ENCODE measurements at regions not wholly inside any gene's neighbourhood (a gene's known extent, or its start where the extent isn't known, plus 50 kb on each side); places are given as distances from the start of the nearest gene placed in this dataset.

DNA sequence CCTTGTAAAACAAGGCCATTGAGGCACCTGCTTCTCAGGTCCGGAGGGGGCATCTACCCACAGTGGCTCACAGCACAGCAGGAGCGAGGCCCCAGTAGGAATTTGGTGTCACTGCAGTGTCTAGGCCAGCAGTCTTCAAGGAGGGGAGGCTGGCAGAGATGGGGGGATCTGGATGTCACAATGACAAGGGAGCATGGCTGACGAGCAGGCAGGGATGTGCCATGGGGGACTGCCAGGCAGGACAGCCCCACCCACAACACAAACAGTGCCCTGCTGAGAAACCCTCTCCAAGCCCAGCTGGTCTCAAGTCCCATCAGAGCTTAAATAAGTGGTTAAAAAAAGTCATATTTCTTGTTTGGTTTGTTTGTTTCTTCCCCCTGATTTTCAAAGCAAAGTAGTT lies 121.0 kb upstream of the ZNF716 start:
- intact Hi-C loops (cut with micrococcal nuclease): no loop called here
- Histone ChIP-seq H3K9me3 (ENCODE audit: control extremely low read depth in 1 of 3, control insufficient read depth in 2 of 3, insufficient read depth in 1 of 3, low read length in 2 of 3) (peaks cover 0 to 40% (median 7%) of the 10 kb centered on the region in 3 donors), H3K27ac (ENCODE audit: low read length in 2 of 2) (no peak overlapping the region), H3K79me2 (ENCODE audit: control insufficient read depth, insufficient read depth, low read length) (no peaks in the 10 kb centered on the region), H3K36me3 (replicated peaks in 1 of 2; ENCODE audit: control extremely low read depth in 1 of 2, control insufficient read depth in 1 of 2, extremely low read depth in 1 of 2, insufficient read depth in 2 of 2, low read length in 1 of 2) (no peaks in the 10 kb centered on the region), H3K4me2 (replicated peaks; ENCODE audit: low read depth, low read length, poor library complexity, severe bottlenecking) (no peak overlapping the region), H3K4me1 (ENCODE audit: control insufficient read depth in 2 of 2, insufficient read depth in 2 of 2, low read length in 2 of 2) (no peaks in the 10 kb centered on the region), H3K4me3 (ENCODE audit: control extremely low read depth in 1 of 5, extremely low read depth in 1 of 5, insufficient read depth in 1 of 5, low read depth in 2 of 5, low read length in 4 of 5) (no peak overlapping the region), H2AFZ (ENCODE audit: insufficient read depth, low read depth, low read length, poor library complexity, severe bottlenecking) (no peak overlapping the region), H4K20me1 (ENCODE audit: control insufficient read depth, insufficient read depth, low read length, poor library complexity, severe bottlenecking) (no peaks in the 10 kb centered on the region), H3K9ac (ENCODE audit: low read length) (no peak overlapping the region), H3K27me3 (replicated peaks in 1 of 4; ENCODE audit: control extremely low read depth in 1 of 4, control insufficient read depth in 3 of 4, insufficient read depth in 4 of 4, low read length in 3 of 4) (no peaks in the 10 kb centered on the region)
- Mint-ChIP-seq H3K27me3 (no peaks in the 10 kb centered on the region), H3K4me3 (no peak overlapping the region), H3K4me1 (no peaks in the 10 kb centered on the region), H3K27ac (no peak overlapping the region), H3K9me3 (ENCODE audit: insufficient read depth) (peaks cover 12% of the 10 kb centered on the region)
- POLR2A ChIA-PET: no interaction called here
- TF ChIP-seq, protein P1, sequence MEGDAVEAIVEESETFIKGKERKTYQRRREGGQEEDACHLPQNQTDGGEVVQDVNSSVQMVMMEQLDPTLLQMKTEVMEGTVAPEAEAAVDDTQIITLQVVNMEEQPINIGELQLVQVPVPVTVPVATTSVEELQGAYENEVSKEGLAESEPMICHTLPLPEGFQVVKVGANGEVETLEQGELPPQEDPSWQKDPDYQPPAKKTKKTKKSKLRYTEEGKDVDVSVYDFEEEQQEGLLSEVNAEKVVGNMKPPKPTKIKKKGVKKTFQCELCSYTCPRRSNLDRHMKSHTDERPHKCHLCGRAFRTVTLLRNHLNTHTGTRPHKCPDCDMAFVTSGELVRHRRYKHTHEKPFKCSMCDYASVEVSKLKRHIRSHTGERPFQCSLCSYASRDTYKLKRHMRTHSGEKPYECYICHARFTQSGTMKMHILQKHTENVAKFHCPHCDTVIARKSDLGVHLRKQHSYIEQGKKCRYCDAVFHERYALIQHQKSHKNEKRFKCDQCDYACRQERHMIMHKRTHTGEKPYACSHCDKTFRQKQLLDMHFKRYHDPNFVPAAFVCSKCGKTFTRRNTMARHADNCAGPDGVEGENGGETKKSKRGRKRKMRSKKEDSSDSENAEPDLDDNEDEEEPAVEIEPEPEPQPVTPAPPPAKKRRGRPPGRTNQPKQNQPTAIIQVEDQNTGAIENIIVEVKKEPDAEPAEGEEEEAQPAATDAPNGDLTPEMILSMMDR (IDR thresholded peaks at IDR 0.05): no peak
- TF ChIP-seq EZH2 (IDR thresholded peaks at IDR 0.05; ENCODE audit: borderline replicate concordance, insufficient read depth, low read depth, low read length, poor library complexity, severe bottlenecking): no peak
- CTCF ChIA-PET: no interaction called here
- 80% methylated on average over 2 of the region's 3 CpGs for WGBS (ENCODE audit: insufficient coverage)
- ATAC-seq (ENCODE audit: low read depth) (no peak), DNase-seq (no peak)

DNA sequence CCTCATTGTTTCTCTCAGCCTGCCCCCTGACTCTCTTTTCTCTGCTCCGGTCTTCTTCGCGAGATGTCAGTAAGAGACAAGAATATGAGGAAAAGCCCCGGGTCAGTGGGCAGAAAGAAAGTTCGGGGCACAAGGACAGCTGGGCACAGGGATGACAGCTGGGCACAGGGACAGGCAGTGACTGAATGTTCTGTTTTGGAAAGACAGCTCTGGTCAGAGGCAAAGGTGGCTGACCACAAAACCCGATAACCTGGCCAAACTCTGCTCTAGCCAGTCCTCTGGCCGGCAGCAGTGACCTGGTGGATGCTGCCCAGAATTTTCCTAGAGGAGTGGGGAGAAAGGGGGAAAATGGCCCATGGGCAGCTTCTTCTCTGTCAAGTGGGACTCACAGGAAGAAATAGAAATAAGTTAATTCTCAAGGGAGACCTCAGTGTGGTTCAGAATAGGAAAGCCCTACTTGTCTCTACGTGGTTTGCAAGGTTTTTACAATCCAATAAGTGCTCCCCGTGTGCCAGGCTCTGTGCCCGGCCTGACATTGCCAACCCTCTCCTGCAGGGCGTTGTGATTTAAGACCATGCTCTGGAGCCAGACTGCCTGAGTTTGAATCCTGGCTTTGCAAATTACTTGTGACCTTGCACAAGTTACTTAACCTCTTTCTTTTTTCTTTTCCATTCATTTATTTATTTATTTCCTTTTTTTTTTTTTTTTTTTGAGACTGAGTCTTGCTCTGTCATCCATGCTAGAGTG lies 110.6 kb upstream of the ZNF716 start:
- no peak overlapping the region for H3K27ac ChIP-seq (ENCODE audit: low read length in 2 of 2)
- no peak overlapping the region for H3K4me3 ChIP-seq (ENCODE audit: control extremely low read depth in 1 of 5, extremely low read depth in 1 of 5, insufficient read depth in 1 of 5, low read depth in 2 of 5, low read length in 4 of 5)
- WGBS (ENCODE audit: insufficient coverage): 69% methylated on average over 10 of the region's 11 CpGs
- DNase-seq (no peak), ATAC-seq (ENCODE audit: low read depth) (no peak)
- H3K36me3 ChIP-seq (replicated peaks in 1 of 2; ENCODE audit: control extremely low read depth in 1 of 2, control insufficient read depth in 1 of 2, extremely low read depth in 1 of 2, insufficient read depth in 2 of 2, low read length in 1 of 2): no peaks in the 10 kb centered on the region
- no peak overlapping the region for H3K27ac Mint-ChIP-seq
- no peaks in the 10 kb centered on the region for H3K27me3 Mint-ChIP-seq
- H3K4me2 ChIP-seq (replicated peaks; ENCODE audit: low read depth, low read length, poor library complexity, severe bottlenecking): no peak overlapping the region
- H3K79me2 ChIP-seq (ENCODE audit: control insufficient read depth, insufficient read depth, low read length): no peaks in the 10 kb centered on the region
- H3K4me3 Mint-ChIP-seq: no peak overlapping the region
- CTCF ChIA-PET: no interaction called here
- no peak overlapping the region for H3K9ac ChIP-seq (ENCODE audit: low read length)
- no peaks in the 10 kb centered on the region for H3K27me3 ChIP-seq (replicated peaks in 1 of 4; ENCODE audit: control extremely low read depth in 1 of 4, control insufficient read depth in 3 of 4, insufficient read depth in 4 of 4, low read length in 3 of 4)
- no peak overlapping the region for H2AFZ ChIP-seq (ENCODE audit: insufficient read depth, low read depth, low read length, poor library complexity, severe bottlenecking)
- no peaks in the 10 kb centered on the region for H3K4me1 ChIP-seq (ENCODE audit: control insufficient read depth in 2 of 2, insufficient read depth in 2 of 2, low read length in 2 of 2)
- TF ChIP-seq EZH2 (IDR thresholded peaks at IDR 0.05; ENCODE audit: borderline replicate concordance, insufficient read depth, low read depth, low read length, poor library complexity, severe bottlenecking): no peak
- TF ChIP-seq, protein P1 (IDR thresholded peaks at IDR 0.05): no peak
- H4K20me1 ChIP-seq (ENCODE audit: control insufficient read depth, insufficient read depth, low read length, poor library complexity, severe bottlenecking): no peaks in the 10 kb centered on the region
- no peaks in the 10 kb centered on the region for H3K4me1 Mint-ChIP-seq
- POLR2A ChIA-PET: no interaction called here
- intact Hi-C loops (cut with micrococcal nuclease): no loop called here
- peaks cover 6% of the 10 kb centered on the region for H3K9me3 Mint-ChIP-seq (ENCODE audit: insufficient read depth)
- H3K9me3 ChIP-seq (ENCODE audit: control extremely low read depth in 1 of 3, control insufficient read depth in 2 of 3, insufficient read depth in 1 of 3, low read length in 2 of 3): peaks cover 0 to 61% (median 0%) of the 10 kb centered on the region in 3 donors
